Right atrium auricular region (tissue), 2 donors: ENCODE measurements at regions not wholly inside any gene's neighbourhood (a gene's known extent, or its start where the extent isn't known, plus 50 kb on each side); places are given as distances from the start of the nearest gene placed in this dataset.

Source experiments
- DNase-seq: peaks from one replicate; pipeline ENCODE4 v3.0.0-alpha.2; 2019; ENCODE audit warnings: low spot score
- H3K27ac ChIP-seq, 2 donors: fragments of 200-600 bp; sonication (generic); 1 replicate in 1 of 2; 2 replicates in 1 of 2; pipeline ENCODE4 v1.5.1; 2016 to 2019
- H3K27me3 ChIP-seq, 2 donors: fragments of 200-600 bp; sonication (generic); one replicate each; pipeline versions ENCODE4 v1.5.1 to v1.6.0; 2017 to 2019
- H3K36me3 ChIP-seq: fragments of 200-600 bp; sonication (generic); one replicate; pipeline ENCODE4 v1.5.1; 2016
- H3K4me1 ChIP-seq, 2 donors: fragments of 200-600 bp; sonication (generic); one replicate each; pipeline versions ENCODE4 v1.5.1 to v1.6.0; 2017 to 2019
- H3K4me3 ChIP-seq, 2 donors: fragments of 200-600 bp; sonication (generic); 1 replicate in 1 of 2; 2 replicates in 1 of 2; pipeline ENCODE4 v1.5.1; 2017 to 2019; ENCODE audit warnings: mild to moderate bottlenecking in 1 of 2, moderate library complexity in 1 of 2
- H3K9me3 ChIP-seq, 2 donors: fragments of 200-600 bp; sonication (generic); one replicate each; pipeline ENCODE4 v1.5.1; 2019
- CTCF ChIP-seq, 2 donors: fragments of 200-600 bp; sonication (generic); IDR thresholded peaks; one replicate each; pipeline ENCODE4 v1.5.1; 2019; ENCODE audit warnings: antibody characterized with exemption in 2 of 2

GRCh38 chr2:147181351-147182029 is 663.3 kb upstream of the ACVR2A start:
- peaks cover 0 to 13% of the 10 kb centered on the region in 2 donors for H3K9me3 ChIP-seq
- no peak overlapping the region for H3K27ac ChIP-seq
- no peaks in the 10 kb centered on the region for H3K4me1 ChIP-seq
- no peaks in the 10 kb centered on the region for H3K36me3 ChIP-seq
- H3K4me3 ChIP-seq, result no peak overlapping the region
- DNase-seq, result no peak
- H3K27me3 ChIP-seq, result no peaks in the 10 kb centered on the region
- TF ChIP-seq CTCF (IDR thresholded peaks at IDR 0.05), result no peak

GRCh38 chr2:147177071-147177857 is 667.6 kb upstream of the ACVR2A start:
- H3K36me3 ChIP-seq, result no peaks in the 10 kb centered on the region
- no peaks in the 10 kb centered on the region for H3K4me1 ChIP-seq
- H3K27ac ChIP-seq, result no peak overlapping the region
- no peak for TF ChIP-seq CTCF (IDR thresholded peaks at IDR 0.05)
- no peak for DNase-seq
- H3K9me3 ChIP-seq, result peaks cover 0 to 13% of the 10 kb centered on the region in 2 donors
- H3K4me3 ChIP-seq, result no peak overlapping the region
- no peaks in the 10 kb centered on the region for H3K27me3 ChIP-seq

- H3K4me3 ChIP-seq, result no peak overlapping the region
- H3K9me3 ChIP-seq, result peaks cover 0 to 9% of the 10 kb centered on the region in 2 donors
- no peaks in the 10 kb centered on the region for H3K27me3 ChIP-seq
- no peak for DNase-seq
- H3K27ac ChIP-seq, result no peak overlapping the region
- TF ChIP-seq CTCF (IDR thresholded peaks at IDR 0.05), result no peak
- H3K36me3 ChIP-seq, result no peaks in the 10 kb centered on the region
- H3K4me1 ChIP-seq, result no peaks in the 10 kb centered on the region
Observed at GRCh38 chr2:147174824-147175254, 670.0 kb upstream of the ACVR2A start.

GRCh38 chr2:147173798-147174197 is 671.0 kb upstream of the ACVR2A start:
- H3K27ac ChIP-seq, result no peak overlapping the region
- no peaks in the 10 kb centered on the region for H3K27me3 ChIP-seq
- no peak for DNase-seq
- no peak for TF ChIP-seq CTCF (IDR thresholded peaks at IDR 0.05)
- H3K9me3 ChIP-seq, result peaks cover 0 to 8% of the 10 kb centered on the region in 2 donors
- no peaks in the 10 kb centered on the region for H3K36me3 ChIP-seq
- no peak overlapping the region for H3K4me3 ChIP-seq
- no peaks in the 10 kb centered on the region for H3K4me1 ChIP-seq

- no peaks in the 10 kb centered on the region for H3K27me3 ChIP-seq
- peaks cover 0 to 2% of the 10 kb centered on the region in 2 donors for H3K9me3 ChIP-seq
- no peak overlapping the region for H3K27ac ChIP-seq
- DNase-seq, result no peak
- no peaks in the 10 kb centered on the region for H3K36me3 ChIP-seq
- TF ChIP-seq CTCF (IDR thresholded peaks at IDR 0.05), result no peak
- no peaks in the 10 kb centered on the region for H3K4me1 ChIP-seq
- H3K4me3 ChIP-seq, result no peak overlapping the region
Observed at GRCh38 chr2:147173189-147173581, 671.6 kb upstream of the ACVR2A start.
